ENCODE measurements at regions not wholly inside any gene's neighbourhood (a gene's known extent, or its start where the extent isn't known, plus 50 kb on each side); places are given as distances from the start of the nearest gene placed in this dataset.

DNA sequence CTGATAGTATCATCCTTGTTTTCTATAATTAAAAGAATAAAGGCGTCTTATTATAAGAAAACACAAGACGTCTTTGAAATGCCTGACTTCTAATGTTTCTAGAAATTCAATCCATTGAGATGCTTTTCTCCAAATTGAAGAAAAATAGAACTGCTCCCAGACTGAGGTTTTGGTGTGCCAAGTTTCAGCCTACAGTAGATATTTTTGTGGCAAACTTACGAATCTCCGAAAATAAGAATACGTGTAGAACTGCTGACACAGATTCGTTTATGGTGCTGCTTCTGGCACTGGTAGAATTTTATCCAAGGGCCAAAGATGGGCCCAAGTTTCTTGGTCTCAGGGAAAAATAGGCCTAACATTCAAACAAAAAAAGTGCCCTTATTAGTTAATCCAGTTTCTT lies 554.5 kb upstream of the NR5A2 start:
- H3K9ac ChIP-seq (ENCODE audit: low read length), result no peak overlapping the region
- TF ChIP-seq EZH2 (IDR thresholded peaks at IDR 0.05; ENCODE audit: insufficient read depth, low read length), result no peak
- TF ChIP-seq, protein P1, sequence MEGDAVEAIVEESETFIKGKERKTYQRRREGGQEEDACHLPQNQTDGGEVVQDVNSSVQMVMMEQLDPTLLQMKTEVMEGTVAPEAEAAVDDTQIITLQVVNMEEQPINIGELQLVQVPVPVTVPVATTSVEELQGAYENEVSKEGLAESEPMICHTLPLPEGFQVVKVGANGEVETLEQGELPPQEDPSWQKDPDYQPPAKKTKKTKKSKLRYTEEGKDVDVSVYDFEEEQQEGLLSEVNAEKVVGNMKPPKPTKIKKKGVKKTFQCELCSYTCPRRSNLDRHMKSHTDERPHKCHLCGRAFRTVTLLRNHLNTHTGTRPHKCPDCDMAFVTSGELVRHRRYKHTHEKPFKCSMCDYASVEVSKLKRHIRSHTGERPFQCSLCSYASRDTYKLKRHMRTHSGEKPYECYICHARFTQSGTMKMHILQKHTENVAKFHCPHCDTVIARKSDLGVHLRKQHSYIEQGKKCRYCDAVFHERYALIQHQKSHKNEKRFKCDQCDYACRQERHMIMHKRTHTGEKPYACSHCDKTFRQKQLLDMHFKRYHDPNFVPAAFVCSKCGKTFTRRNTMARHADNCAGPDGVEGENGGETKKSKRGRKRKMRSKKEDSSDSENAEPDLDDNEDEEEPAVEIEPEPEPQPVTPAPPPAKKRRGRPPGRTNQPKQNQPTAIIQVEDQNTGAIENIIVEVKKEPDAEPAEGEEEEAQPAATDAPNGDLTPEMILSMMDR (IDR thresholded peaks at IDR 0.05; ENCODE audit: insufficient read depth, low read depth, low read length), result no peak
- H3K9me3 ChIP-seq (ENCODE audit: insufficient read depth, low read depth, low read length), result no peaks in the 10 kb centered on the region
- H3K27ac ChIP-seq (ENCODE audit: low read depth, low read length), result no peak overlapping the region
- H3K79me2 ChIP-seq (ENCODE audit: insufficient read depth, low read length), result no peaks in the 10 kb centered on the region
- Mint-ChIP-seq H3K27me3 (ENCODE audit: low read depth, unreplicated experiment) (no peaks in the 10 kb centered on the region), H3K4me3 (ENCODE audit: unreplicated experiment) (no peak overlapping the region), H3K9me3 (ENCODE audit: unreplicated experiment) (no peaks in the 10 kb centered on the region), H3K27ac (ENCODE audit: unreplicated experiment) (no peak overlapping the region), H3K36me3 (ENCODE audit: low read depth, unreplicated experiment) (no peaks in the 10 kb centered on the region), H3K4me1 (ENCODE audit: low read depth, unreplicated experiment) (no peaks in the 10 kb centered on the region)
- no peak overlapping the region for H3K4me2 ChIP-seq (ENCODE audit: low read length)
- DNase-seq (ENCODE audit: low read depth) (no peak), FAIRE-seq (no peak)
- H3K4me1 ChIP-seq (ENCODE audit: insufficient read depth, low read length), result no peaks in the 10 kb centered on the region
- no peak overlapping the region for H3K4me3 ChIP-seq (ENCODE audit: insufficient read depth, low read depth, low read length)
- no peaks in the 10 kb centered on the region for H4K20me1 ChIP-seq (ENCODE audit: insufficient read depth, low read length)
- no peaks in the 10 kb centered on the region for H3K36me3 ChIP-seq (ENCODE audit: insufficient read depth, low read length)
- H3K27me3 ChIP-seq (ENCODE audit: insufficient read depth, low read length), result no peaks in the 10 kb centered on the region
- H2AFZ ChIP-seq (ENCODE audit: low read depth, low read length), result no peak overlapping the region

DNA sequence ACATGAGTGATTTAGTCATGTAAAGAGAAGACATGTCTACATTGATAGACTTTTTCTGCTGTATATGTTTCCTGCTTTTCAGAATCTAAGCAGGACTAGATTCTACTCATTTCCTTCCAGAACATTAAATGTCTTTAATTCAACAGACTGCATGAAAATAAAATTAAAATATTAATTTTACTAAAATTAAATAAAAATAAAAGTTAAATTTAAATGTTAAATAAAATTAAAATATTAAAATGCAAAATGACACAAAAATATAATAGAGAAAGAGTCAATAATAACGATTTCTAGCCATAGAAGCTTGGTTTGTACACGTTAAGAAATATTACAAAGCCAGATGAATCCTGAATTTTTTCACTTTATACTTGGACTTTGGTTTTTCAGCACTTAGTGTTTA lies 552.8 kb upstream of the NR5A2 start:
- FAIRE-seq (no peak), DNase-seq (ENCODE audit: low read depth) (no peak)
- Histone ChIP-seq H3K36me3 (ENCODE audit: insufficient read depth, low read length) (no peaks in the 10 kb centered on the region), H3K79me2 (ENCODE audit: insufficient read depth, low read length) (no peaks in the 10 kb centered on the region), H3K9me3 (ENCODE audit: insufficient read depth, low read depth, low read length) (no peaks in the 10 kb centered on the region), H3K4me1 (ENCODE audit: insufficient read depth, low read length) (no peaks in the 10 kb centered on the region), H3K27me3 (ENCODE audit: insufficient read depth, low read length) (no peaks in the 10 kb centered on the region), H4K20me1 (ENCODE audit: insufficient read depth, low read length) (no peaks in the 10 kb centered on the region), H3K4me3 (ENCODE audit: insufficient read depth, low read depth, low read length) (no peak overlapping the region), H2AFZ (ENCODE audit: low read depth, low read length) (no peak overlapping the region), H3K9ac (ENCODE audit: low read length) (no peak overlapping the region), H3K27ac (ENCODE audit: low read depth, low read length) (no peak overlapping the region), H3K4me2 (ENCODE audit: low read length) (no peak overlapping the region)
- H3K4me3 Mint-ChIP-seq (ENCODE audit: unreplicated experiment), result no peak overlapping the region
- H3K27ac Mint-ChIP-seq (ENCODE audit: unreplicated experiment), result no peak overlapping the region
- no peaks in the 10 kb centered on the region for H3K9me3 Mint-ChIP-seq (ENCODE audit: unreplicated experiment)
- H3K27me3 Mint-ChIP-seq (ENCODE audit: low read depth, unreplicated experiment), result no peaks in the 10 kb centered on the region
- TF ChIP-seq EZH2 (IDR thresholded peaks at IDR 0.05; ENCODE audit: insufficient read depth, low read length), result no peak
- no peaks in the 10 kb centered on the region for H3K36me3 Mint-ChIP-seq (ENCODE audit: low read depth, unreplicated experiment)
- no peaks in the 10 kb centered on the region for H3K4me1 Mint-ChIP-seq (ENCODE audit: low read depth, unreplicated experiment)

DNA sequence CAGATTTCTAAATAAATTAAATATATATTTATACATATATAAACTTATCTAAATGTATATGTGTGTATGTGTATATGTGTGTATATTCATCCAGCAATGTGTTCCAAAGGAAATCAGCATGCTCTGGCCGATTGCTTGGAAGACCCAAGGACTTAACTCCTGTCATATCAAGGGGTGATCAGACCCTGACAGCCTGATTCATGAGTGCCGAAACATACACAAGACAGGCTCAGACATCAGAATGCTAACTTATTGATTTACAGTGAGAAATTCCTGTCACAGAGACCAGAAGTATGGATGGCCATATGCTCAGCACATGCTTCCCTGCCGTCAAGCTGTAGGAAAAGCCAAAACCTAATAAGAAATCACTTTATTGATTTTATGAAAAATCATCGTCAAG lies 545.1 kb upstream of the NR5A2 start:
- H3K36me3 Mint-ChIP-seq (ENCODE audit: low read depth, unreplicated experiment), result no peaks in the 10 kb centered on the region

More for the DNA sequence above, 545.1 kb upstream of the NR5A2 start:
- DNase-seq (ENCODE audit: low read depth) (no peak), FAIRE-seq (no peak)
- Histone ChIP-seq H4K20me1 (ENCODE audit: insufficient read depth, low read length) (no peaks in the 10 kb centered on the region), H3K79me2 (ENCODE audit: insufficient read depth, low read length) (no peaks in the 10 kb centered on the region), H3K4me3 (ENCODE audit: insufficient read depth, low read depth, low read length) (no peak overlapping the region), H3K27me3 (ENCODE audit: insufficient read depth, low read length) (no peaks in the 10 kb centered on the region), H2AFZ (ENCODE audit: low read depth, low read length) (no peak overlapping the region), H3K27ac (ENCODE audit: low read depth, low read length) (no peak overlapping the region), H3K4me1 (ENCODE audit: insufficient read depth, low read length) (no peaks in the 10 kb centered on the region), H3K9ac (ENCODE audit: low read length) (no peak overlapping the region), H3K4me2 (ENCODE audit: low read length) (no peak overlapping the region), H3K9me3 (ENCODE audit: insufficient read depth, low read depth, low read length) (no peaks in the 10 kb centered on the region), H3K36me3 (ENCODE audit: insufficient read depth, low read length) (no peaks in the 10 kb centered on the region)
- H3K4me3 Mint-ChIP-seq (ENCODE audit: unreplicated experiment), result no peak overlapping the region
- H3K4me1 Mint-ChIP-seq (ENCODE audit: low read depth, unreplicated experiment), result no peaks in the 10 kb centered on the region
- TF ChIP-seq, protein P1 (IDR thresholded peaks at IDR 0.05; ENCODE audit: insufficient read depth, low read depth, low read length), result no peak
- no peak for TF ChIP-seq EZH2 (IDR thresholded peaks at IDR 0.05; ENCODE audit: insufficient read depth, low read length)
- no peaks in the 10 kb centered on the region for H3K27me3 Mint-ChIP-seq (ENCODE audit: low read depth, unreplicated experiment)
- no peaks in the 10 kb centered on the region for H3K9me3 Mint-ChIP-seq (ENCODE audit: unreplicated experiment)
- no peak overlapping the region for H3K27ac Mint-ChIP-seq (ENCODE audit: unreplicated experiment)

Measured in astrocyte (in vitro differentiated cells and primary cell).